ENCODE measurements at regions not wholly inside any gene's neighbourhood (a gene's known extent, or its start where the extent isn't known, plus 50 kb on each side); places are given as distances from the start of the nearest gene placed in this dataset.

- TF ChIP-seq, protein P1, sequence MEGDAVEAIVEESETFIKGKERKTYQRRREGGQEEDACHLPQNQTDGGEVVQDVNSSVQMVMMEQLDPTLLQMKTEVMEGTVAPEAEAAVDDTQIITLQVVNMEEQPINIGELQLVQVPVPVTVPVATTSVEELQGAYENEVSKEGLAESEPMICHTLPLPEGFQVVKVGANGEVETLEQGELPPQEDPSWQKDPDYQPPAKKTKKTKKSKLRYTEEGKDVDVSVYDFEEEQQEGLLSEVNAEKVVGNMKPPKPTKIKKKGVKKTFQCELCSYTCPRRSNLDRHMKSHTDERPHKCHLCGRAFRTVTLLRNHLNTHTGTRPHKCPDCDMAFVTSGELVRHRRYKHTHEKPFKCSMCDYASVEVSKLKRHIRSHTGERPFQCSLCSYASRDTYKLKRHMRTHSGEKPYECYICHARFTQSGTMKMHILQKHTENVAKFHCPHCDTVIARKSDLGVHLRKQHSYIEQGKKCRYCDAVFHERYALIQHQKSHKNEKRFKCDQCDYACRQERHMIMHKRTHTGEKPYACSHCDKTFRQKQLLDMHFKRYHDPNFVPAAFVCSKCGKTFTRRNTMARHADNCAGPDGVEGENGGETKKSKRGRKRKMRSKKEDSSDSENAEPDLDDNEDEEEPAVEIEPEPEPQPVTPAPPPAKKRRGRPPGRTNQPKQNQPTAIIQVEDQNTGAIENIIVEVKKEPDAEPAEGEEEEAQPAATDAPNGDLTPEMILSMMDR (IDR thresholded peaks at IDR 0.05; ENCODE audit: extremely low read depth, insufficient read depth, missing control alignments): no peak
- in situ Hi-C loops (cut with MboI; ENCODE audit: low pct_unique_long_range_greater_than_20kb, low sequenced_read_pairs, unreplicated experiment): no loop called here
- DNase-seq (ENCODE audit: low spot score): peak; percentile 42
Observed at GRCh38 chr5:153896701-153897100, 142.0 kb downstream of the FAM114A2 start.

- TF ChIP-seq, protein P1 (IDR thresholded peaks at IDR 0.05; ENCODE audit: extremely low read depth, insufficient read depth, missing control alignments): no peak
- in situ Hi-C loops (cut with MboI; ENCODE audit: low pct_unique_long_range_greater_than_20kb, low sequenced_read_pairs, unreplicated experiment): no loop called here
- no peak for DNase-seq (ENCODE audit: low spot score)
Observed at GRCh38 chr5:153896117-153896516, 142.6 kb downstream of the FAM114A2 start.

GRCh38 chr5:153895266-153895665 lies 143.4 kb downstream of the FAM114A2 start:
- TF ChIP-seq, protein P1 (IDR thresholded peaks at IDR 0.05; ENCODE audit: extremely low read depth, insufficient read depth, missing control alignments): no peak
- in situ Hi-C loops (cut with MboI; ENCODE audit: low pct_unique_long_range_greater_than_20kb, low sequenced_read_pairs, unreplicated experiment): no loop called here

DNA sequence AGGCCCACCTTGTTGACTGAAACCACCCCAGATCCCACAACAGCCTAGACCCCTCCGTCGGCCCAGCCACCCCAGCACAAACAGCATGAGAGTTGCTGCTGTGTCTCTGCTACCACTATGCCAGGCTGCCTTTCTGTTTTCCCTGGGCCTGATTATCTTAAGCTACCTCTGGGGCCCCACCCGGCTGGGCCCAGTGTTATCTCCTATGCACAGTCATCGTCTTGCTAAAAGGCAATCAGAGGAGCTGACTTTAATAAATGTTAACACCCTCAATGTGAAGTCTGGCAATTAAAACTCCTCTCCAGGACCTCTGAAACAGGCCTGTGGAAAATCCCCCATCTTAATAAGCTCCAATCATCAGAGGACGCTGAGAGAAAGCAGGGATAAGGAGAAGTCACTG lies 144.9 kb downstream of the FAM114A2 start:
- DNase-seq (ENCODE audit: low spot score): no peak
- in situ Hi-C loops (cut with MboI; ENCODE audit: low pct_unique_long_range_greater_than_20kb, low sequenced_read_pairs, unreplicated experiment): no loop called here
- TF ChIP-seq, protein P1 (IDR thresholded peaks at IDR 0.05; ENCODE audit: extremely low read depth, insufficient read depth, missing control alignments): no peak

More at GRCh38 chr5:153895266-153895665, 143.4 kb downstream of the FAM114A2 start:
- DNase-seq (ENCODE audit: low spot score): no peak

GRCh38 chr5:153891394-153891793 lies 147.3 kb downstream of the FAM114A2 start:
- in situ Hi-C loops (cut with MboI; ENCODE audit: low pct_unique_long_range_greater_than_20kb, low sequenced_read_pairs, unreplicated experiment): no loop called here
- TF ChIP-seq, protein P1 (IDR thresholded peaks at IDR 0.05; ENCODE audit: extremely low read depth, insufficient read depth, missing control alignments): no peak
- no peak for DNase-seq (ENCODE audit: low spot score)

GRCh38 chr5:153888781-153889180 lies 149.9 kb downstream of the FAM114A2 start:
- in situ Hi-C loops (cut with MboI; ENCODE audit: low pct_unique_long_range_greater_than_20kb, low sequenced_read_pairs, unreplicated experiment): no loop called here
- TF ChIP-seq, protein P1 (IDR thresholded peaks at IDR 0.05; ENCODE audit: extremely low read depth, insufficient read depth, missing control alignments): no peak
- DNase-seq (ENCODE audit: low spot score): no peak

- in situ Hi-C loops (cut with MboI; ENCODE audit: low pct_unique_long_range_greater_than_20kb, low sequenced_read_pairs, unreplicated experiment): no loop called here
- DNase-seq (ENCODE audit: low spot score): no peak
- TF ChIP-seq, protein P1 (IDR thresholded peaks at IDR 0.05; ENCODE audit: extremely low read depth, insufficient read depth, missing control alignments): no peak
Observed at GRCh38 chr5:153885141-153885540, 153.6 kb downstream of the FAM114A2 start.

Measured in GM13977 (cell line).